ENCODE measurements at regions not wholly inside any gene's neighbourhood (a gene's known extent, or its start where the extent isn't known, plus 50 kb on each side); places are given as distances from the start of the nearest gene placed in this dataset.

DNA sequence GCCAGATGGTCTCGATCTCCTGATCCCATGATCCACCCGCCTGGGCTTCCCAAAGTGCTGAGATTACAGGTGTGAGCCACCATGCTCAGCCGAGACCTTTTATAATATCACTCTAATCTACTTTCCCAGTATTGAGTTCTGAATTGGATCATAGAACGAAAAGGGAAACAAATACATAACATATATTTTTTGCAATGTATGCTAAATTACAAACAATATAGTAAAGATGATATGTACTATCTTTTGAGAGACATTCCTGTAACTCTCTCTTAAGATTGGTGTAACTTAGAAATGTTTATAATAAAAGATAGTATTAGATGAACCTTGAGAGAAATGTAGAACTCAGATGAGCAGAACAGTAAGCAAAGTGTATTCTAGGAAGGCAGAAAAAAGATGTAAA is 129.2 kb upstream of the TENT5A start:
- Histone ChIP-seq H3K79me1 (ENCODE audit: insufficient read depth, low read depth, low read length, poor library complexity, severe bottlenecking) (no peaks in the 10 kb centered on the region), H3K27me3 (ENCODE audit: insufficient read depth, low read length) (no peaks in the 10 kb centered on the region), H3K27ac (ENCODE audit: insufficient read length, low read depth, low read length) (no peak overlapping the region), H3K79me2 (ENCODE audit: insufficient read depth, low read length) (no peaks in the 10 kb centered on the region), H2BK15ac (ENCODE audit: low read depth, low read length) (no peak overlapping the region), H4K8ac (replicated peaks; ENCODE audit: insufficient read length, low read depth, low read length) (no peak overlapping the region), H3T11ph (ENCODE audit: low read length) (no peak overlapping the region), H3K4me2 (ENCODE audit: insufficient read depth, insufficient read length, low read length) (no peak overlapping the region), H3K14ac (ENCODE audit: insufficient read depth, low read length) (no peak overlapping the region), H2AFZ (ENCODE audit: low read length) (no peak overlapping the region), H3K56ac (ENCODE audit: insufficient read length, low read depth, low read length) (no peak overlapping the region), H3K4me1 (ENCODE audit: insufficient read depth, low read length) (no peaks in the 10 kb centered on the region), H3K23ac (ENCODE audit: insufficient read length, low read depth, low read length) (no peak overlapping the region), H2BK12ac (ENCODE audit: insufficient read length, low read depth, low read length) (no peak overlapping the region), H3K9ac (ENCODE audit: extremely low read depth, insufficient read length, low read length) (no peak overlapping the region), H3K18ac (ENCODE audit: insufficient read length, low read depth, low read length) (no peak overlapping the region), H3K23me2 (ENCODE audit: insufficient read length, low read depth, low read length, poor library complexity, severe bottlenecking) (no peaks in the 10 kb centered on the region), H3K9me3 (ENCODE audit: control insufficient read depth, low read depth, low read length) (no peaks in the 10 kb centered on the region), H4K5ac (ENCODE audit: insufficient read length, low read depth, low read length) (no peak overlapping the region), H2AK5ac (ENCODE audit: insufficient read length, low read length) (no peak overlapping the region), H3K4ac (ENCODE audit: low read depth, low read length) (no peak overlapping the region), H2BK20ac (ENCODE audit: low read depth, low read length, poor library complexity, severe bottlenecking) (no peak overlapping the region), H4K91ac (ENCODE audit: insufficient read length, low read depth, low read length) (no peak overlapping the region), H4K20me1 (ENCODE audit: control insufficient read depth, insufficient read depth, insufficient read length) (no peaks in the 10 kb centered on the region), H2BK120ac (ENCODE audit: low read depth, low read length, poor library complexity, severe bottlenecking) (no peak overlapping the region), H2BK5ac (ENCODE audit: insufficient read length, low read length) (no peak overlapping the region)
- no peak overlapping the region for H3K4me3 Mint-ChIP-seq
- WGBS (ENCODE audit: extremely low coverage, insufficient read length, low lambda C conversion rate), result no CpG with 5 or more reads among the region's 4 CpGs
- no peaks in the 10 kb centered on the region for H3K36me3 Mint-ChIP-seq (ENCODE audit: insufficient read depth in 1 of 3, low read depth in 3 of 3)
- no peaks in the 10 kb centered on the region for H3K9me3 Mint-ChIP-seq
- no peak for TF ChIP-seq CTCF (conservative IDR thresholded peaks at IDR 0.05)
- no peaks in the 10 kb centered on the region for H3K4me1 Mint-ChIP-seq
- H3K27me3 Mint-ChIP-seq (ENCODE audit: low read depth), result no peaks in the 10 kb centered on the region
- DNase-seq, result no peak
- no peak overlapping the region for H3K27ac Mint-ChIP-seq

Data from H9 (cell line).